Activated naive CD8-positive, alpha-beta T cell treated with anti-CD3 and anti-CD28 coated beads, Interleukin-2, amount 50 U/mL, for 24 hours (primary cell): ENCODE measurements at regions not wholly inside any gene's neighbourhood (a gene's known extent, or its start where the extent isn't known, plus 50 kb on each side); places are given as distances from the start of the nearest gene placed in this dataset.

Source experiments
- ATAC-seq: fragments of 150-1000 bp; cut with Tn5 transposase; one replicate; pipeline ENCODE4 v1.10.0; 2021
- DNase-seq: peaks from one replicate; pipeline ENCODE4 v3.0.0; 2021
- H3K27ac Mint-ChIP-seq: one replicate; pipeline ENCODE4 v1.8.0; 2021; ENCODE audit warnings: mild to moderate bottlenecking, mixed read lengths
- H3K27me3 Mint-ChIP-seq: one replicate; pipeline ENCODE4 v1.8.0; 2021; ENCODE audit warnings: mixed read lengths
- H3K36me3 Mint-ChIP-seq: one replicate; pipeline ENCODE4 v1.8.0; 2021; ENCODE audit warnings: low read depth, mixed read lengths
- H3K4me1 Mint-ChIP-seq: one replicate; pipeline ENCODE4 v1.8.0; 2021; ENCODE audit warnings: mixed read lengths
- H3K4me3 Mint-ChIP-seq: one replicate; pipeline ENCODE4 v1.8.0; 2021; ENCODE audit warnings: mild to moderate bottlenecking, moderate library complexity, mixed read lengths
- H3K9me3 Mint-ChIP-seq: one replicate; pipeline ENCODE4 v1.8.0; 2021; ENCODE audit warnings: mixed read lengths

- no peaks in the 10 kb centered on the region for H3K27me3 Mint-ChIP-seq
- no peaks in the 10 kb centered on the region for H3K9me3 Mint-ChIP-seq
- H3K4me1 Mint-ChIP-seq: no peaks in the 10 kb centered on the region
- ATAC-seq (no peak), DNase-seq (no peak)
- H3K4me3 Mint-ChIP-seq: no peak overlapping the region
- no peak overlapping the region for H3K27ac Mint-ChIP-seq
- no peaks in the 10 kb centered on the region for H3K36me3 Mint-ChIP-seq
Measured at GRCh38 chr2:187934692-187935091, 357.0 kb upstream of the GULP1 start.

- DNase-seq (no peak), ATAC-seq (no peak)
- H3K4me1 Mint-ChIP-seq: no peaks in the 10 kb centered on the region
- no peak overlapping the region for H3K27ac Mint-ChIP-seq
- H3K27me3 Mint-ChIP-seq: no peaks in the 10 kb centered on the region
- no peak overlapping the region for H3K4me3 Mint-ChIP-seq
- no peaks in the 10 kb centered on the region for H3K9me3 Mint-ChIP-seq
- no peaks in the 10 kb centered on the region for H3K36me3 Mint-ChIP-seq
Measured at GRCh38 chr2:187935126-187935525, 356.5 kb upstream of the GULP1 start.

GRCh38 chr2:187936228-187936627 is 355.4 kb upstream of the GULP1 start:
- Mint-ChIP-seq H3K9me3 (no peaks in the 10 kb centered on the region), H3K36me3 (no peaks in the 10 kb centered on the region), H3K4me1 (no peaks in the 10 kb centered on the region), H3K27me3 (no peaks in the 10 kb centered on the region), H3K4me3 (no peak overlapping the region), H3K27ac (no peak overlapping the region)
- ATAC-seq (no peak), DNase-seq (no peak)

- no peak for ATAC-seq
Measured at GRCh38 chr2:187939180-187939579, 352.5 kb upstream of the GULP1 start.

GRCh38 chr2:187942876-187943275 is 348.8 kb upstream of the GULP1 start:
- H3K27ac Mint-ChIP-seq: no peak overlapping the region
- H3K4me1 Mint-ChIP-seq: no peaks in the 10 kb centered on the region
- H3K9me3 Mint-ChIP-seq: no peaks in the 10 kb centered on the region
- no peaks in the 10 kb centered on the region for H3K27me3 Mint-ChIP-seq
- no peaks in the 10 kb centered on the region for H3K36me3 Mint-ChIP-seq
- H3K4me3 Mint-ChIP-seq: no peak overlapping the region
- no peak for DNase-seq
- ATAC-seq: no peak

More at GRCh38 chr2:187939180-187939579, 352.5 kb upstream of the GULP1 start:
- Mint-ChIP-seq H3K27me3 (no peaks in the 10 kb centered on the region), H3K4me3 (no peak overlapping the region), H3K9me3 (no peaks in the 10 kb centered on the region), H3K27ac (no peak overlapping the region), H3K36me3 (no peaks in the 10 kb centered on the region), H3K4me1 (no peaks in the 10 kb centered on the region)
- DNase-seq: no peak

GRCh38 chr2:187943772-187944369 is 347.8 kb upstream of the GULP1 start:
- H3K4me1 Mint-ChIP-seq: no peaks in the 10 kb centered on the region
- DNase-seq (no peak), ATAC-seq (no peak)
- no peaks in the 10 kb centered on the region for H3K36me3 Mint-ChIP-seq
- H3K27ac Mint-ChIP-seq: no peak overlapping the region
- H3K9me3 Mint-ChIP-seq: peaks cover 4% of the 10 kb centered on the region
- H3K4me3 Mint-ChIP-seq: no peak overlapping the region
- no peaks in the 10 kb centered on the region for H3K27me3 Mint-ChIP-seq

GRCh38 chr2:187949859-187950258 is 341.8 kb upstream of the GULP1 start:
- Mint-ChIP-seq H3K9me3 (peaks cover 17% of the 10 kb centered on the region), H3K27me3 (no peaks in the 10 kb centered on the region), H3K4me3 (no peak overlapping the region), H3K4me1 (no peaks in the 10 kb centered on the region), H3K27ac (no peak overlapping the region), H3K36me3 (no peaks in the 10 kb centered on the region)
- ATAC-seq (no peak), DNase-seq (no peak)

- H3K27me3 Mint-ChIP-seq: no peaks in the 10 kb centered on the region
- peaks cover 17% of the 10 kb centered on the region for H3K9me3 Mint-ChIP-seq
- ATAC-seq: no peak
- no peaks in the 10 kb centered on the region for H3K4me1 Mint-ChIP-seq
- no peak overlapping the region for H3K4me3 Mint-ChIP-seq
- H3K36me3 Mint-ChIP-seq: no peaks in the 10 kb centered on the region
- no peak overlapping the region for H3K27ac Mint-ChIP-seq
- no peak for DNase-seq
Measured at GRCh38 chr2:187951470-187952218, 340.0 kb upstream of the GULP1 start.

GRCh38 chr2:187956906-187957534 is 334.7 kb upstream of the GULP1 start:
- no peak overlapping the region for H3K27ac Mint-ChIP-seq
- ATAC-seq: no peak
- no peaks in the 10 kb centered on the region for H3K4me1 Mint-ChIP-seq
- H3K9me3 Mint-ChIP-seq: no peaks in the 10 kb centered on the region
- H3K36me3 Mint-ChIP-seq: no peaks in the 10 kb centered on the region
- H3K27me3 Mint-ChIP-seq: no peaks in the 10 kb centered on the region
- DNase-seq: no peak
- H3K4me3 Mint-ChIP-seq: no peak overlapping the region

GRCh38 chr2:187959821-187960220 is 331.9 kb upstream of the GULP1 start:
- DNase-seq (no peak), ATAC-seq (no peak)
- no peaks in the 10 kb centered on the region for H3K4me1 Mint-ChIP-seq
- H3K36me3 Mint-ChIP-seq: no peaks in the 10 kb centered on the region
- no peak overlapping the region for H3K4me3 Mint-ChIP-seq
- no peaks in the 10 kb centered on the region for H3K27me3 Mint-ChIP-seq
- no peak overlapping the region for H3K27ac Mint-ChIP-seq
- no peaks in the 10 kb centered on the region for H3K9me3 Mint-ChIP-seq

- H3K9me3 Mint-ChIP-seq: no peaks in the 10 kb centered on the region
- no peak for ATAC-seq
- no peak overlapping the region for H3K27ac Mint-ChIP-seq
- no peaks in the 10 kb centered on the region for H3K4me1 Mint-ChIP-seq
- H3K4me3 Mint-ChIP-seq: no peak overlapping the region
- no peaks in the 10 kb centered on the region for H3K36me3 Mint-ChIP-seq
- no peaks in the 10 kb centered on the region for H3K27me3 Mint-ChIP-seq
- DNase-seq: no peak
Measured at GRCh38 chr2:187962538-187962937, 329.1 kb upstream of the GULP1 start.

- no peak overlapping the region for H3K27ac Mint-ChIP-seq
- no peaks in the 10 kb centered on the region for H3K9me3 Mint-ChIP-seq
- H3K27me3 Mint-ChIP-seq: no peaks in the 10 kb centered on the region
- DNase-seq: no peak
- H3K36me3 Mint-ChIP-seq: no peaks in the 10 kb centered on the region
- no peaks in the 10 kb centered on the region for H3K4me1 Mint-ChIP-seq
- no peak for ATAC-seq
- no peak overlapping the region for H3K4me3 Mint-ChIP-seq
Measured at GRCh38 chr2:187964746-187965145, 326.9 kb upstream of the GULP1 start.

GRCh38 chr2:187966924-187967323 is 324.8 kb upstream of the GULP1 start:
- H3K36me3 Mint-ChIP-seq: no peaks in the 10 kb centered on the region
- H3K27ac Mint-ChIP-seq: no peak overlapping the region
- no peak overlapping the region for H3K4me3 Mint-ChIP-seq
- H3K27me3 Mint-ChIP-seq: no peaks in the 10 kb centered on the region
- ATAC-seq (no peak), DNase-seq (no peak)
- no peaks in the 10 kb centered on the region for H3K9me3 Mint-ChIP-seq
- no peaks in the 10 kb centered on the region for H3K4me1 Mint-ChIP-seq

- no peaks in the 10 kb centered on the region for H3K36me3 Mint-ChIP-seq
- H3K4me1 Mint-ChIP-seq: no peaks in the 10 kb centered on the region
- no peaks in the 10 kb centered on the region for H3K27me3 Mint-ChIP-seq
- DNase-seq (no peak), ATAC-seq (no peak)
- H3K27ac Mint-ChIP-seq: no peak overlapping the region
- H3K9me3 Mint-ChIP-seq: no peaks in the 10 kb centered on the region
- H3K4me3 Mint-ChIP-seq: no peak overlapping the region
Measured at GRCh38 chr2:187971893-187972292, 319.8 kb upstream of the GULP1 start.

GRCh38 chr2:187976259-187976985 is 315.3 kb upstream of the GULP1 start:
- no peak for ATAC-seq
- Mint-ChIP-seq H3K4me1 (no peaks in the 10 kb centered on the region), H3K27me3 (no peaks in the 10 kb centered on the region), H3K36me3 (no peaks in the 10 kb centered on the region), H3K9me3 (no peaks in the 10 kb centered on the region), H3K4me3 (no peak overlapping the region), H3K27ac (no peak overlapping the region)
- DNase-seq: no peak
